Epithelial cell of proximal tubule (primary cell): ENCODE measurements at regions not wholly inside any gene's neighbourhood (a gene's known extent, or its start where the extent isn't known, plus 50 kb on each side); places are given as distances from the start of the nearest gene placed in this dataset.

Source experiments
- DNase-seq: peaks from one replicate; pipeline ENCODE4 v3.0.0-alpha.2; 2011; ENCODE audit warnings: low read depth
- H3K4me3 ChIP-seq: 2 replicates; pipeline ENCODE4 v1.5.1; 2011; ENCODE audit warnings: low read depth, mild to moderate bottlenecking, low read length
- CTCF ChIP-seq: conservative IDR thresholded peaks from 2 replicates; pipeline ENCODE4 v1.5.1; 2012; ENCODE audit warnings: low read depth, mild to moderate bottlenecking, low read length

DNA sequence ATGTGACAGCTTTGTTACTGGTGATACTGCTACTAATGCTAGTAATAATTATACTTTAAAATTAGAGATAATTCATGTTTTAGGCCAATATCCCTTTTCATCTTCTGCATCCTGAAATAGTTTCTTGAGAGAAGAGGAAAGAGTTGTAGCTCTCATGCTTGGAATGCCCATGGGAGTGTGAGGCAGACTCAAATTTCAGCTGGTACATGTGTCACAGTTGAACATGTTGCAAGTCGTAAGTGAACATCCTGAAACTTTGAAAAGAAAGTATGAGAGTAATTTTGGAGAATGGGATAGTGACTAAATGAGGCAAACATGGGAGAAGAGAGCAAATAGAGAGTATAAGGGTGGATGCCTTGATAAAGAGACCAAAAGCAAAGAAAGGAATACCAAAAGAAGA, 168.0 kb downstream of the TMTC3 start:
- no peak for DNase-seq
- TF ChIP-seq CTCF = no peak

DNA sequence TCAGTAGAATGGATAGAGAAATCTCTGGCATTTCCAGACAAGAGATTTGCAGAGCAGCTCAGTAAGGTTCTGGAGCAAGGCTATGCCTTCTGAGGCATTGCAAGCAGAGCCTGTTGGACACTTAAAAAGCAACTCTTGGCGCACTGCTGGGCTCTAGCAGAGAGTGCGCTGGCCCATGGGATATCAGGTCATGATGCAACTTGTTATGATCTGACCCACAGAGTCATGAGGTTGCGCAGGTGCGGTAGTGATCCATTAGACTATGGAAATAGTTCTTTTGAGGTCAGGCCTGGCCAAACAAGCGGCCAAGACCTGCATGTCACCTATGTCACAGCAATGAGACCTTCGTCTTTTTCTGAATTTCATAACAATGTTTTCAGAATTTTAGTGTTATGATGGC, 168.6 kb downstream of the TMTC3 start:
- H3K4me3 ChIP-seq = no peak overlapping the region
- TF ChIP-seq CTCF = no peak
- no peak for DNase-seq

More for the DNA sequence above, 168.0 kb downstream of the TMTC3 start:
- no peak overlapping the region for H3K4me3 ChIP-seq

- H3K4me3 ChIP-seq = no peak overlapping the region
- DNase-seq = no peak
- TF ChIP-seq CTCF = no peak
These were observed 171.4 kb downstream of the TMTC3 start for GRCh38 chr12:88313554-88313953.

- no peak for DNase-seq
- no peak overlapping the region for H3K4me3 ChIP-seq
- no peak for TF ChIP-seq CTCF
These were observed 172.6 kb downstream of the TMTC3 start for GRCh38 chr12:88314706-88315105.

GRCh38 chr12:88318726-88319125, 176.6 kb downstream of the TMTC3 start:
- no peak overlapping the region for H3K4me3 ChIP-seq
- no peak for TF ChIP-seq CTCF
- DNase-seq = no peak

DNA sequence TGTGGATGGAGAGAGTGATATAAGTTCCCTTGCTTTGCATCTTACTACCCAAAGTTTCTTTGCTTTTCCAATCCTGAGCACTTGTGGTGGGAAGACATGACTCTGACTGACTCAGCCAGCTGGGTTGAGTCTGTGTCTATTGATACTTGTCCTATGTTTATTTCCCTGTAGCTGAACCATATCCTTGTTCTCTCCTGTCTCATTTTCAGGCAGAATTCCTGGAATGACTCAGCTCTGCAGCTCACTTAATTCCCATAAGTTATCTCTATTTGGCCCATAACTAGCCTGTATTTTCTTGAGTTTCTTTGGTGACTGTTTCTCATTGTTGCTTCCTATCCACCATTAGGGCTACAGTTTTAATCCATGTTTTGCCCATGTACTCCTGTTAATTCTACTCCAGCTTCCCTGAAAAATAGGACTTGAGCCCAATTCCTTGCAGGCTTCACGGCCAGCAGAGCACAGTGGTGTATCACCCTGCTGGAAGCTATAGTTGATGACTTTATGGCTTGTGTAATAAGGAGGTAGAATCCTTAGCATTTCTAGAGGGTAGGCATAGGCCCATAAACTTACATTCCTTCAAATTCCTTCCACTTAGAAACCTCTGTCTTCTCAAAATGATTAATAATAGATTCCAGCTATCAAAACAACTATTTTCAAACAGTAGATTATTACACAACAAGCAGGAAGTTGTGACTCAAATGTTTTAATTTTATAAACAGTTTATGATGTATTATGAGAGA, 183.1 kb downstream of the TMTC3 start:
- TF ChIP-seq CTCF = peak; percentile 18
- peak; percentile 94 for DNase-seq
- H3K4me3 ChIP-seq = no peak overlapping the region

DNA sequence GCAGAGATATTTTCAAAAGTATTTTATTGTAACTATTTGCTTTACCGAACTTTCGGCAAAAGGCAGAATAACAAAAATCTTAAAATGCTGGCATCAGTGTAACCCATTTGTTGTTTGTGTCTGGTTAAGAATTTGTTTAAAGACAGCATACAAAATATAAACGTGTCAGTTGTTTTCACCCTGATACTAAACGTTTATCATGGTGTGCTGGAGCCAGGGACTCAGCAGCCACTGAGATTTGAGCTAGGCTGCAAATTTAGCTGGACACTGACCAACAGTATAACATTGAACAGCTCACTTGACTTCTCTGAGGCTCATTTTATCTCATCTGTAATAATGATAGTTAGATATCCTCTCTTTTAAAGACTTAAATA, 183.7 kb downstream of the TMTC3 start:
- no peak for DNase-seq
- H3K4me3 ChIP-seq = no peak overlapping the region
- TF ChIP-seq CTCF = no peak
